Endodermal cell (in vitro differentiated cells): ENCODE measurements at regions not wholly inside any gene's neighbourhood (a gene's known extent, or its start where the extent isn't known, plus 50 kb on each side); places are given as distances from the start of the nearest gene placed in this dataset.

Source experiments
- DNase-seq: peaks from one replicate; pipeline ENCODE4 v3.0.0-alpha.2; 2017
- H3K27ac ChIP-seq: 2 replicates; pipeline ENCODE4 v1.5.1; 2013; ENCODE audit warnings: mild to moderate bottlenecking, low read depth, low read length, moderate library complexity
- H3K27me3 ChIP-seq: 2 replicates; pipeline ENCODE4 v1.6.1; 2013; ENCODE audit warnings: mild to moderate bottlenecking, low read length, moderate library complexity; ENCODE audit not compliant: insufficient read depth, control insufficient read depth, poor library complexity, severe bottlenecking
- H3K36me3 ChIP-seq: 2 replicates; pipeline ENCODE4 v1.7.0; 2013; ENCODE audit warnings: mild to moderate bottlenecking, low read length, moderate library complexity; ENCODE audit not compliant: control insufficient read depth, insufficient read depth
- H3K4me1 ChIP-seq: one replicate; pipeline ENCODE4 v1.7.0; 2013; ENCODE audit warnings: low read length; ENCODE audit not compliant: control insufficient read depth, insufficient read depth
- H3K4me3 ChIP-seq: 2 replicates; pipeline ENCODE4 v1.5.1; 2013; ENCODE audit warnings: mild to moderate bottlenecking, low read length, moderate library complexity
- H3K9ac ChIP-seq: 2 replicates; pipeline ENCODE4 v1.6.1; 2013; ENCODE audit warnings: mild to moderate bottlenecking, low read length, moderate library complexity; ENCODE audit not compliant: poor library complexity, severe bottlenecking; ENCODE audit errors: extremely low read depth
- H3K9me3 ChIP-seq: 2 replicates; pipeline ENCODE4 v1.6.1; 2013; ENCODE audit warnings: mild to moderate bottlenecking, low read length, moderate library complexity; ENCODE audit not compliant: control insufficient read depth
- H3K27ac Mint-ChIP-seq: 2 replicates; pipeline ENCODE4 v1.8.0; 2020; ENCODE audit warnings: mixed read lengths
- H3K27me3 Mint-ChIP-seq: 2 replicates; pipeline ENCODE4 v1.8.0; 2021; ENCODE audit warnings: mild to moderate bottlenecking, mixed read lengths; ENCODE audit not compliant: insufficient read depth
- H3K36me3 Mint-ChIP-seq: 2 replicates; pipeline ENCODE4 v1.8.0; 2020; ENCODE audit warnings: low read depth, mixed read lengths
- H3K4me1 Mint-ChIP-seq: 2 replicates; pipeline ENCODE4 v1.8.0; 2020; ENCODE audit warnings: mixed read lengths
- H3K4me3 Mint-ChIP-seq: 2 replicates; pipeline ENCODE4 v1.8.0; 2020; ENCODE audit warnings: mild to moderate bottlenecking, moderate library complexity, mixed read lengths
- H3K9me3 Mint-ChIP-seq: 2 replicates; pipeline ENCODE4 v1.8.0; 2020; ENCODE audit warnings: mild to moderate bottlenecking, mixed read lengths
- WGBS, 2 experiments: methylation state at CpG; one replicate each; pipeline versions ENCODE4 v1.1.5 to v1.1.7; 2013; ENCODE audit warnings: missing lambda C conversion rate in 2 of 2, mixed read lengths in 1 of 2; ENCODE audit not compliant: insufficient coverage in 1 of 2, insufficient read length in 1 of 2; 5-methylcytosine and 5-hydroxymethylcytosine counted together
- TF ChIP-seq, protein P1 (sequence below): fragments of 200-600 bp; sonication (generic); conservative IDR thresholded peaks from 2 replicates; pipeline ENCODE4 v1.5.0; 2021; ENCODE audit warnings: antibody characterized with exemption, mild to moderate bottlenecking

- Mint-ChIP-seq H3K4me1 (no peaks in the 10 kb centered on the region), H3K36me3 (no peaks in the 10 kb centered on the region), H3K27me3 (no peaks in the 10 kb centered on the region), H3K9me3 (peaks cover 3% of the 10 kb centered on the region), H3K27ac (no peak overlapping the region), H3K4me3 (no peak overlapping the region)
- no peak for DNase-seq
- Histone ChIP-seq H3K4me1 (no peaks in the 10 kb centered on the region), H3K4me3 (no peak overlapping the region), H3K27me3 (no peaks in the 10 kb centered on the region), H3K36me3 (no peaks in the 10 kb centered on the region), H3K27ac (no peak overlapping the region), H3K9ac (no peak overlapping the region), H3K9me3 (peaks cover 9% of the 10 kb centered on the region)
- TF ChIP-seq, protein P1, sequence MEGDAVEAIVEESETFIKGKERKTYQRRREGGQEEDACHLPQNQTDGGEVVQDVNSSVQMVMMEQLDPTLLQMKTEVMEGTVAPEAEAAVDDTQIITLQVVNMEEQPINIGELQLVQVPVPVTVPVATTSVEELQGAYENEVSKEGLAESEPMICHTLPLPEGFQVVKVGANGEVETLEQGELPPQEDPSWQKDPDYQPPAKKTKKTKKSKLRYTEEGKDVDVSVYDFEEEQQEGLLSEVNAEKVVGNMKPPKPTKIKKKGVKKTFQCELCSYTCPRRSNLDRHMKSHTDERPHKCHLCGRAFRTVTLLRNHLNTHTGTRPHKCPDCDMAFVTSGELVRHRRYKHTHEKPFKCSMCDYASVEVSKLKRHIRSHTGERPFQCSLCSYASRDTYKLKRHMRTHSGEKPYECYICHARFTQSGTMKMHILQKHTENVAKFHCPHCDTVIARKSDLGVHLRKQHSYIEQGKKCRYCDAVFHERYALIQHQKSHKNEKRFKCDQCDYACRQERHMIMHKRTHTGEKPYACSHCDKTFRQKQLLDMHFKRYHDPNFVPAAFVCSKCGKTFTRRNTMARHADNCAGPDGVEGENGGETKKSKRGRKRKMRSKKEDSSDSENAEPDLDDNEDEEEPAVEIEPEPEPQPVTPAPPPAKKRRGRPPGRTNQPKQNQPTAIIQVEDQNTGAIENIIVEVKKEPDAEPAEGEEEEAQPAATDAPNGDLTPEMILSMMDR, result no peak
- 91 to 93% methylated on average over 2 to 6 of the region's 6 CpGs for WGBS, 2 experiments
Observed at GRCh38 chr3:69446402-69447072, 60.6 kb upstream of the FRMD4B start.

- Histone ChIP-seq H3K9ac (no peak overlapping the region), H3K27me3 (no peaks in the 10 kb centered on the region), H3K27ac (peak overlapping the region; percentile 24), H3K9me3 (peaks cover 9% of the 10 kb centered on the region), H3K4me3 (no peak overlapping the region), H3K36me3 (no peaks in the 10 kb centered on the region), H3K4me1 (no peaks in the 10 kb centered on the region)
- 89 to 98% methylated on average over 3 of the region's 3 CpGs for WGBS, 2 experiments
- no peak overlapping the region for H3K27ac Mint-ChIP-seq
- no peaks in the 10 kb centered on the region for H3K27me3 Mint-ChIP-seq
- DNase-seq, result no peak
- H3K4me1 Mint-ChIP-seq, result no peaks in the 10 kb centered on the region
- H3K9me3 Mint-ChIP-seq, result peaks cover 3% of the 10 kb centered on the region
- H3K36me3 Mint-ChIP-seq, result no peaks in the 10 kb centered on the region
- TF ChIP-seq, protein P1, result no peak
- H3K4me3 Mint-ChIP-seq, result no peak overlapping the region
Observed at GRCh38 chr3:69445498-69445897, 59.6 kb upstream of the FRMD4B start.

GRCh38 chr3:69445024-69445423 lies 59.1 kb upstream of the FRMD4B start:
- no peak overlapping the region for H3K4me3 Mint-ChIP-seq
- H3K27ac Mint-ChIP-seq, result no peak overlapping the region
- Histone ChIP-seq H3K9me3 (peaks cover 9% of the 10 kb centered on the region), H3K36me3 (no peaks in the 10 kb centered on the region), H3K27me3 (no peaks in the 10 kb centered on the region), H3K4me3 (no peak overlapping the region), H3K27ac (peak overlapping the region; percentile 24), H3K9ac (no peak overlapping the region), H3K4me1 (no peaks in the 10 kb centered on the region)
- no peak for DNase-seq
- H3K4me1 Mint-ChIP-seq, result no peaks in the 10 kb centered on the region
- H3K9me3 Mint-ChIP-seq, result peaks cover 3% of the 10 kb centered on the region
- no peaks in the 10 kb centered on the region for H3K36me3 Mint-ChIP-seq
- TF ChIP-seq, protein P1, result no peak
- no peaks in the 10 kb centered on the region for H3K27me3 Mint-ChIP-seq
- 94 to 97% methylated on average over 11 of the region's 11 CpGs for WGBS, 2 experiments
